Tongue (tissue), 2 donors: ENCODE measurements at regions not wholly inside any gene's neighbourhood (a gene's known extent, or its start where the extent isn't known, plus 50 kb on each side); places are given as distances from the start of the nearest gene placed in this dataset. TPM values are rescaled to one million over a fixed set of nuclear protein-coding genes. Genes with fewer than 3 reads are reported as not detected.

Source experiments
- DNase-seq: peaks from one replicate; pipeline ENCODE4 v3.0.0-alpha.2; 2015
- small RNA-seq: library from RNA; depleted of rRNA; stranded (forward); fragments of <200 nt; gene quantifications from one replicate; pipeline ENCODE3, GENCODE V24; 2014; ENCODE audit warnings: low replicate concordance

DNA sequence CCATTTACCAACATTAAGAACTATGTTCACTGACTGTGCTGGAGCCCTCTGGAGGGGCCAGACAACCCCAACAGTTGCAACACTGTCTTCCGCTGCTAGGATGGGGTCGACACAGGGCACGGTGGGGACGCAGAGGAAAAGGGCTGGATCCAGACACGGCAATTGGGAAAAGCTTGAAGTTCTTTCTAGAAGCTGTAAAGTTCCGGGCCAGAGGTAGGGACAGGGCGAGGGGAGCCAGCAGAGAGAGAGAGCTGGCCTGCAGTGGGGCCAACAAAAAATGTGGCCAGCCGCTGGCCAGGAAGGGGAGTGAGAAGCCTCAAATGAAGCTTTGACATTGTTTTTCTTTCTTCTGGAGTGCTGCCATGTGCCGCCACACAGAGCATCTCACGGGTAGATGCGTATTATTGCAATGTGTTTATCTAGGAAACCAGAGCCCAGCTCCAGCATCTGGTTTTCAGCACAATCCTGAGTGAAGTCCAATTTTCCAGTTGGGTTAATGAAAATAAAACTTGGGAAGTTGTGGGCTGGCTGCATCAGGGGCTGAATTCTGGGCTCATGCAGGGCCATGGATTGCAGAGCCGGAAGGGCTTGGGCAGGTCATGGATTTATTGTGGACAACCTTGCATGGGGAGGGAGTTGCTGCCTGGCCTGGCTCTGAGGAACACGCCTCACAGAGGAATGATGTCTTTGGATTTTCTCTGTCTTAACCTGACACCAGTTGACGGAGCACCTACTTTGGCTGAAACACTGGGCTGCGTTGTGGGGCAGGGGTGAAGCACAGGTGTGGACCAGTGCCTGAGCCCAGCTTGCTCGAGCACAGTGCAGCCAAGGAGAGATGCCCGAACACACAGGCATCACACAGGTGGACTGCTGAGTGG is 67.6 kb upstream of the AMPD3 start:
- DNase-seq, result peak; percentile 77

DNA sequence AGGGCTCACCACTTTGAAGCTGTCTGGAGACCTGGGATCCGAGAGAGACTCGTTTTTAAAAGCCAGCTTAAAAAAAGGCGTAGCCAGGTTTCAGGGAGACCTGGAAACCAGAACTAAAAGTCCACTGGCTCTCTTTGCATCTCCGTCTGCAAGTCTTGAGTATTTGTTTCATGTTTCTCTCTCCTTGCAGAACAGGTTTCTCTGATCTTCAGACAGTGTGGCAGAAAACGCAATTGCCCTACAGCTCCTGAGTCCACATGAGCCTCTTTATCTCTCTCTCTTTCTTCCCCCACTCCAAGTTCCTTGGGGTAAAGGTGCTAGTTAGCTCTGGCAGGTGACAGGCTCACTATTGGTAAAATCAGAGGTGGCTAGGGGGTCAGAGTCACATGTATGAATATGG is 67.0 kb upstream of the AMPD3 start:
- peak; percentile 32 for DNase-seq

DNA sequence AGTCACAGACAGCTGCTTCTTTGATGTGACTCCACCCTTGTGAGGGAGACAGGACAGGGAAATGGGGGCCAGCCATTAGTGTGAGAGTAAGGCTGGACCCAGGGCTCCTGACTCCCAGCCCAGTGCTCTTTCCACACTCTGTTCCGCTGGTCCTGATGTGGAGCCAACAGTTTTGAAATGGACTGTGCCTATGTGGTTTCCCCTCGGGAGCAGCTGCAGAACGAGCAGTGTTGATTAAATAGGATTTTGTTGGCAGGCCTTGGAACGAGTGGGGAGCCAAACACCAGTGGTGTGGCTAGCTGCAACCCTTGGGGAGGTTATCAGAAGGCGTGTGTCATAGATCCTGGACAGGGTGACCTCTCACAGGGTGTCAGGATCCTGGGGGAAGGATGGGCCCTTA is 66.5 kb upstream of the AMPD3 start:
- no peak for DNase-seq

DNA sequence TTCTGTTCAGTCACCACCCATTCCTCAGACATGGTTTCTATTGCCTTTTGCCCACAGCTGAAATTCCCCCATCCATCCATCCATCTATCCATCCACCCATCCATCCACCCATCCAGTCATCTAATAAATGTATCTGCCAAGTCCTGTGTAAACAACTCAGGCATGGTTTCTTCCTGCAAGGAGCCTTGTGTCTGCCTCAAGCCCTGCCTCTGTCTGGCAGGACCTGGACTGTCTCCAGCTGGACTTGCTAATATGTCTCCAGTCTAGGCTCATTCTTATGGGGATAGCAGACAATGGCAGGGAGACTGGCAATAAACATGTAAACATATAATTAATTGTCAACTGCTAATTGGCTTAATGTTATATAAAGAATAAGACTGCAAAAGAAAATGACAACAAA is 64.7 kb upstream of the AMPD3 start:
- DNase-seq, result no peak

DNA sequence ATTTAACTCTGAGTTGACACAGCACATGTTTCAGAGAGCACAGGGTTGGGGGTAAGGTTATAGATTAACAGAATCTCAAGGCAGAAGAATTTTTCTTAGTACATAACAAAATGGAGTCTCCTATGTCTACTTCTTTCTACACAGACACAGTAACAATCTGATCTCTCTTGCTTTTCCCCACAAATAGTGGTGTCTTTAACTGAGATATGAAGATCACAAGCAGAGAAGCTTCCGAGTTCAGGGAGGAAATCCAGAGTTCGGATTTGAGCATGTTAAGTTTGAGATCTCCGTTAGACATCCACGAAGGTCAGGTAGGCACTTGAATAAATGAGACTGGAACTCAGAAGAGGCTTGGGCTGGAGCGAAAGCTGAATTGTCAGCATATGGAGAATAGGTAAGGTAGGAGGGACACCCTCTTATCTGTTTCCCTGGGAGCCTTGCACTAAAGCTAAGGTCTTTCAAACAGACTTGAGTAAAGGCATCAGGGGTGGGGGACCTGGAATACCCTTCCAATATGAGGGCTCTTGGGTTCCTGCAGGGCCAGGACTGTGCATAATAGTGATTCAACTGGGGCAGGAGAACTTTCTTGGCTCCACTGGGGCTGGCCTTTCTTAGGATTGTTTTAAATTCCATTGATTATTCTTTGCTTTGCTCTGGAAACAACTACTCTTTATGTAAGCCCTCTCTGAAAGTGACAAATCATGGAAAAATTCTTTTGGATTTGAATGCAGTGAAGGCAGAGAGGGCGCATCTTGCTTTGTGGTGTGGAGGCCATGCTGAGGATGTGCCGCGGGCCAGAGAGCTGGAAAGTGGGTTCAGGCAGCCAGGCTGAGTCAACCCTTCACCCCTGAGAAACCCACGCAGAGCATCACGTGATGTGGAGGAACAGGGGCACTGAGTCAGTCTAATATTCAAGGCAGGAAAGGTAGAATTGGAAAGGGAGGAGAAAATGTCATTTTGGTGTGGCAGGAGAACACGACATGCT is 62.7 kb upstream of the AMPD3 start:
- DNase-seq, result no peak

DNA sequence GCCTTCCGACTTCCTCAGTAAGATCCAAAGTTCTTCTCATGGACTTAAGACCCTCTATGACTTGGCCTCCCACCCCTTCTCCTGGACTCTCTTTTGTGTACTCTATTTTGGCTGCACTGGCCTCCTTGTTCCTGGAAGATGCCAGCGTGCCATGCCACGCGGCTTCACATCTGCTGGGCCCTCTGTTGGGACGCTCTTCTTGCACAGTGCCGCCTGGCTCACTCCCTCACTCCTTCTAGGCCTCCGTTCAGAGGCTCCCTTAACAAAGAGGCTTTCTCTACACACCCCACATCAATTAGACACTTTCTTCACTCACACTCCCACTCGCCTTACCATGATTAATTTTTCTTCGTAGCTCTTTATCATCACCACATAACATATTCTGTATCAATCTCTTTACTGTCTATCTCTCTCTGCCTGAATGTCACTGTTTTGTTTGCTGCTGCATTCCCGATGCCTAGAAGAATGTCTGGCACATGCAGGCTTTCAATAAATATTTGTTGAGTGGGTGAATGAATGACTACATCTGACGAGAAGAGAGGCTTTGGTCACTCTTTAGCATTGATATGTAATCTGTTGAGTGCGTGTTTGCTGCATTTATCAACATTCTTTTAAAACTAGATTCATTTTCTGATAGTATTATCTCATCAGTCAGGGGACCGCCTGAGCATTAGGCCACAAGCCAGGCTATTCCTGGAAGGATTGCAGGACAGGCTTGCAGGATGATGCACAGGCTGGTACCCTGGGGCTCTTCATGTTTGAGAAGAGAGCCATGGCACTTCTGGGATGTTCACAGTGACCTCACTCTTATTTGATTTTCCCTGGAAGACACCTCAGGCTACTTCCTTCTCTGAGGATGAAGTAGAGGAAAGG is 60.6 kb upstream of the AMPD3 start:
- DNase-seq, result no peak

DNA sequence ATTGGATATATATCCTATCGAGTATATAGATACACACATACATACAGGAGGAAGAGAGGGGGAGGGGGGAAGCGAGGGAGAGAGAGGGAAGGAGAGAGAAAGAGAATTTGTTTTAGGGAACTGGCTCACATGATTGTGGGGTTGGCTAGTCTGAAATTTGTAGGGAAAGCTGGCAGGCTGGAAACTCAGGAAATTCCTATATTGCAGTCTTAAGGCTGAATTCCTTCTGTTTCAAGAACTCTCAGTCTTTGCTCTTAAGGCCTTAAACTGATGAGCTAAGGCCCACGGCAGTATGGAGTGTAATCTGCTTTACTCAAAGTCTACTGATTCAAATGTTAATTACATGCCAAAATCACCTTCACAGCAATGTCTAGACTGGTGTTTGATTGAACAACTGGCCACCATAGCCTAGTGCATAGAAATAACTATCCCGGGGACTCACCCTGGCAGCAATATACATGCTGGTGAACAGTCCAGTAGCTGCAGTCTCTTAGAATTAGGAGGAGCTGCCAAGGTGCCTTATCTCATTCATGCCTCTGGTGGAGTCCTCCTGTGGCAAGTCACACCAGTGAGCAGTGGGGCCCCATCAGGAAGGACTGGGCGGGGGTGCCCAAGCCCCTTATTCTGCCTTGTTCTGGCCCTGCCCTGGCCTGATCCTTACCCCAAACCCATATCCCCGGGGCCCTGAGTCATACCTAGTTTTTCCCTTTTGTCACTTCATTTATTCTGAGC is 59.7 kb upstream of the AMPD3 start:
- DNase-seq, result no peak

DNA sequence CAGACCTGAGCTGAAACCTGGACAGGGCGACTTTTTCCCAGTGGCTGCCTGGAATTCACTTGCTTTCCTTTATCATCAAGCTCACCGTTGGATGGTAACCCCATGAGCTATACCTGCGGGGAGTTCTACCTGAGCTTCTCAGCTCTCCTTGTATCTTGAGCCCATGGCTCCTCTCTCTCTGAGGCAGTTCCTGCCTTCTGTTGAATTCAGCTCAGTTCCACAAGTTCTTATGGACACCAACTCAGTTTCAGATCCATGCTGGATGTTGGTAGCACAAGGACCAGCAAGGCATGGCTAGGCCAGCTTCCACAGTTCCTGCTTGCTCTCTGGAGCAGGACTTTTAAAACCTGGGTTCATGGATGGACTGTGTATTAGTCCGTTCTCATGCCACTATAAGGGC is 58.3 kb upstream of the AMPD3 start:
- DNase-seq, result no peak

DNA sequence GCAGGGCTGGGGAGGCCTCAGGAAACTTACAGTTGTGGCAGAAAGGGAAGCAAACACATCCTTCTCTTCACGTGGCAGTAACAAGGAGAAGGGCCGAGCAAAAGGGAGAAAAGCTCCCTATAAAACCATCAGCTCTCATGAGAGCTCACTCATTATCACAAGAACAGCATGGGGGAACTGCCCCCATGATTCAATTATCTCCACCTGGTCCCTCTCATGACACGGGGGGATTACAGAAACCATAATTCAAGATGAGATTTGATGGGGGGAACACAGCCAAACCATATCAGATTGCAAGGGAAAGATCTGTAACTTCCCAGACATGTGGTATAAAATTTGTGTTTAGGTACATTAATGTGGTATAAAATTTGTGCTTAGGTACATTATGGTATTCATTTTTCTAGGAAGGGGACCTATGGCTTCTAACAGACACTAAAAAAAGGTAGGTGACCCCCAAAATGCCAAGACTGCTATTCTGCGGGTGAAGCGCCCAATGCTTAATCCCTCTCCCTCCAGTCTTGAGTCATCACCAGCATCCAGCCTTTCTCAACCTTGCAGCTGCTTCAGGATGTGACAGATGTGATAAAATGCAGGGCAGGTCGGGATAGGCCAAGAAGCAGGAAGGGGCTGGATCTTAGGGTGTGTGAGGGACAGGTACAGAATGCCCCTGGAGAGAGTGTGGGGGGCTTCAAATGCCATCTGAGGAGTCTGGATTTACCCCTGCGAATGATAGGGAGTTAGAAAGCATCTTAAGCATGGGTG is 57.7 kb upstream of the AMPD3 start:
- no peak for DNase-seq

DNA sequence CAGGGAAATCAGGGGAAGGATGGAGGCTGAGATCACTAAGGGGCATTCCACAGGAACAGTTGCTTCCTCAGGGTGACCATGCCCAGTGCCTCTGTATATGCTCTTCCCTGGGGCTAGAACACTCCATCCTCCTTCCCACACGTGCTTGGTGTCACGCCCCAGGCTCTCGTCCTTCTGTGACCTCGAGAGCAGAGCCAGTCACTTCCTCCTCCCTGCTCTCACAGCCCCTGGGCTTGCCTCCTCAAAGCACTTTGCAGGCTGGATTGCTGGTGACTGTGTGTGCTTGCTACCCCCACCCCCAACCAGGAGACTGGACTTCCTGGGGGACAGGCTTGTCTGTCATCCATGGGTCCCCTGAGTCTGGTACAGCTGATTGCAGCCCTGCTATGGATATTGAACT is 56.5 kb upstream of the AMPD3 start:
- no peak for DNase-seq

DNA sequence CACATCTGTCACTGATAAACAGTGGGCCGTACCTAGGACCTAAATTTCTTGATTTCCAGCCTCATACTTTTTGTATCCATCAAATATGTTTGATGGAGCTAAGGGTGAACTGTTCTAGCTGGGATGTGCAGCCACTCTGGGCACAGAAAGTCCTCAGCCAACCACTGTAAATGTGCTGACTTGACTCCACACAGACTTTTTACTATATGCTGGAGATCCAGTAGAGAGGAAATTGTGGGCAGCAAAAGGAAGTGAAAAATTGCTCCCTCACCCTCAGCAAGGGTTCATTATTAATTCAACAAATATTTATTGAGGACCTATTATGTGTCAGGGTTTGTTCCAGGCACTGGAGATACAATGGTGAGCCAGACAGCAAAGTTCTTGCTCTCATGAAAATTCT is 54.2 kb upstream of the AMPD3 start:
- no peak for DNase-seq

DNA sequence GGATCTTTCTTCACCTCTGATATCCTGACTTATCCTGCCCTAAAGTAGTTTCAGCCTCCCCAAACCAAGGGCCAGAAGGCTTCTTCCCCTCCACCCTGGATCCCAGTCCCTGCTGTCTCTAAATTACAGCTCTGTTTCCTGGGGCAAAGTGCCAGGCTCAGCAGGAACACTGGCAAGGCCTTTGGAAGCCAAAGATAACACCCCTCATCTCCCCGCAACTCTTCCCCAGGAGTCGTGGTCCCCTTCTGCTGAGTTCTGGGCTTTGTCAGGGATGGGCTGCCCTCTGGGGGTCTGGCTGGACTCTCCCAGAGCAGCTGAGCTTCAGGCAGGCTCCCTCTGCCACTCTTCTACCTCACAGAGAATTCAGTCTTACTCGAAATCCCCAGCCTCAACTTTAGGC is 53.8 kb upstream of the AMPD3 start:
- no peak for DNase-seq

DNA sequence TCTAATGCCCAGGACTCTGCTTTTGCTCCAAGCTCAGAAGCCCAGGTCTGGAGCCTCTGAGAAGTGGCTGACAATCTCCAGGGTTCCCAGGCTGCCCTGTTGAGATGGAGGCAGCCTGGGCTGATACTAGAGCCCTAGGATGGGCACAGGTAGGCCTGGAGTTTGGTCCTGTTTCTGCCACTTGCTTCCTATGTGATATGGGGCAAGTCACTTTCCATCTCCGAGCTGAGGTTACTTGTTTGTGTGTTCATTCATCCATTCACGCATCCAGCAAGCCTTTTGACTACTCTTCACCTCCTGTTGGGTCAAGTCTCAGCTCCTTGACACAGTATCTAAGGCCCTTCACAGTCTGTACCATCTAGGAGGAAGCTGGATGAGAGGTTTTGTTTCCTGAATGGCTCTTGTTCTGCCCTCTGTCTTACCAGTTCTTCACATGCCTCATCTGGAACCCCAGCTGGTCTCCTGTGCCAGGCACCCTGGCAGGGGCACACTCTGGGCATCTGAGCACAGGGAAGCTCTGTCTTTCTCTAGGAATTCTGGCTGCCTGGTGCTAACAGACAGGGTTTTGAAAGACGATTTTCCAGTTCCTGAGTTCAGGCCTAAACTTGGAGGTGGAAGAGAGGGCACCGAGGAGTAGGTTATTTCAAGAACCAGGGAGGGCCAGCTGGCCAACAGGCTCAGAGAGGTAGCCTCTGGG is 53.2 kb upstream of the AMPD3 start:
- DNase-seq, result no peak

Small RNA genes in the stretch of these regions (small RNA-seq; reads per million reads assigned to genes)
- gene RNU6ATAC33P, result not detected
